NCI-H1694 (cell line): ENCODE measurements at regions not wholly inside any gene's neighbourhood (a gene's known extent, or its start where the extent isn't known, plus 50 kb on each side); places are given as distances from the start of the nearest gene placed in this dataset.
"Not testable (repeated sequence)": the region's sequence is repeated elsewhere in the genome, so short reads cannot be mapped to it uniquely, and the experiment has no call there.

Source experiments
- DNase-seq: peaks from one replicate; lab custom pipeline; 2025; lab: John Stamatoyannopoulos, UW

DNA sequence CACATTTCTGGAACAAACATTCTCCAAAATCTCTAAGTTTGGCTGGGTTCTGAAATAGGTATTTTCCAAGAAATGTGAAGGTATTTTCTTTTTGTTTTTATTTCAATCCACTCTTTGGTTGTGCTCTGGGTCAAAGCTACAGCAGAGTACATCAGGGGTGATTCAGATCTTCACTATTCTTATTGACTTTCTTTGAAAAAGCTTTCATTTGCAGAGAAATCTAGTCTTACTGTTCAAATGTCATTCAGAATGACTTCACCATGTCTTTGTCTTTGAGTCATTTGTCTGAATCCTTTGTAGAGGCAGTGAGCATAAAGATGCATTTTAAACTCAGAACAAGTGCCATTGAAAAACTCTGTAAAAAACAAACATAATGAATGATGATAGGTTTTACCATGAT is 547.2 kb upstream of the ADGRL3 start:
- DNase-seq, result no peak

DNA sequence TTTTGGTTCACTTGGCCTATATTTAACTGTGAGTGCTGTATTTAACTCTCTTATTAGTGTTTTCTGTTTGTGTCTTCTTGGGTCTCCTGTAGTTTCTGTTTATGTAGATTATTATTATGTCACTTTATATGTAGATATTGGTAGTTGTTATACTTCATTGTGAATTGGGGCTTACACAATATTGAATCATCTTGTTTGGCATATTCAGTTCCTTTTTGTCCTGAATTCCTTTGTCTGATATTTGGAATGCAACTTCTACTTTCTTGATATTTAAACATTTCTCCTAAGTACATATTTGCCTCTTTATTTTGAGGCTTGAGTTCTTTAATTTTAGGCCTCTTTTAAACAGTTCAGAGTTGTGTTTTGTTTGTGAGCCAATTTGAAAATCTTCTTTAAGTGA is 544.8 kb upstream of the ADGRL3 start:
- no peak for DNase-seq

DNA sequence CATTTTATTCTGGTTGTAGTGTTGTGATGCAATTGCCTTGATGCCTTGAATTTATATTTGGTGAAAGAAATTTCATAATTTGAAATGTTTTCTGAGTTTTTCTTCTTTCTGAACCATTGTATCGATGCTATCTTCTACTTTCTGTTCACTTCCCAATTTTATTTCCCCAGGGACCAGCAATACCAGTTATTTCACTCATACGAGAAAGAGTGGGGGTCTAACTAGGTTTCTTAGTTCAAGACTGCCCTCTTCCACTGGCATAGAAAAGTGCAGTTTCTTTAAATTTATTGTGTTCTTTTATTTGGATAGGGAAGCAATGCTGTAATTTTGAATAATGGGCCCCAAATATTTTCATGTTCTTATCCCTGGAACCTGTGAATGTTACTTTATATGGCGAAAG is 544.0 kb upstream of the ADGRL3 start:
- no peak for DNase-seq

DNA sequence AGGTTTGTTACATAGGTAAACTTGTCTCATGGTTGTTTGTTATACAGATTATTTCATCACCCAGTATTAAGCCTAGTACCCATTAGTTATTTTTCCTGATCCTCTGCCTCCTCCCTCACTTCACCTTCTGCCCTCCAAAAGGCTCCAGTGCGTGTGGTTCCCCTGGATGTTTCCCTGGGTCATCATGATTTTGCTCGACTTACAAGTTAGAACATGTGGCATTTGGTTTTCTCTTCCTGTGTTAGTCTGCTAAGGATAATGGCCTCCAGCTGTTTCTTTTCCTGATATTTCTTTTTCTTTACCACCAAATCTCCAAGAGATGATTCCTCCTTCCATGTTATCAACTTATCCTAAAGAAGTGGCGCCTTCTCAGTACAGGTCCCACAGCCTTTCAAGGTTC is 543.1 kb upstream of the ADGRL3 start:
- DNase-seq, result no peak

DNA sequence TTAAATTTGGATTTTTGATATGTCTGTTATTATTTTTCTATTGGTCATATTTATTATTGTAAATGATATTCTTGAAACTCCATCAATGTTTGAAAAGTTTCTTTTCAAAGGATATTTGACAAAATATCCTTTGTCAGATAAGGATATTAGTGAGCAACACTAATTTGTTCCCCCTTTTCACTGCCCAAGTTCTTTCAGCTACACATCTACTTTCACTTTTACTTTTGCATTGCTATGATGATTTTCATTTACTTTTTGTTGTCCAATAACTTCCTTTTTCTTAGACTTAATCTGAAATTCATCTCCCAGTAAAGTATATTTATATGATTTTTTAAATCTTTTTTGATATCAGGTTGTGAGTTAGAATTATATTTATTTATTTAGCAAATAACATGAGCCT is 542.3 kb upstream of the ADGRL3 start:
- no peak for DNase-seq

DNA sequence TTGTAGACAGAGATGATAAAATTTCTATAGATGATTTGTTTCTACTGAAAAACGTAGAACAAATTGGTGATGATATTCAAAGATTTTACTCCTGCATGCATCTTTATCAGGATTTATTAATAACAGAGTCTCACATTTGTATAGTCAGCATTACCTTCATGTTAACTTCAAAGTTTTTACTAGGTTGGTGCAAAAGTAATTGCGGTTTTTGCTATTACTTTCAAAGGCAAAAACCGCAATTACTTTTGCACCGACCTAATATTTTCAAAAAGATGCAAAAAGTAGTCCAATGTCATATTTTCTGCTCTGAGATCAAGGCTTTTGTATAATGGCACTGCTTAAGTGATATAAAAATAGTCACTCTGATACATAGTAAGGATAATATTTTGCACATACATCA is 536.4 kb upstream of the ADGRL3 start:
- no peak for DNase-seq

DNA sequence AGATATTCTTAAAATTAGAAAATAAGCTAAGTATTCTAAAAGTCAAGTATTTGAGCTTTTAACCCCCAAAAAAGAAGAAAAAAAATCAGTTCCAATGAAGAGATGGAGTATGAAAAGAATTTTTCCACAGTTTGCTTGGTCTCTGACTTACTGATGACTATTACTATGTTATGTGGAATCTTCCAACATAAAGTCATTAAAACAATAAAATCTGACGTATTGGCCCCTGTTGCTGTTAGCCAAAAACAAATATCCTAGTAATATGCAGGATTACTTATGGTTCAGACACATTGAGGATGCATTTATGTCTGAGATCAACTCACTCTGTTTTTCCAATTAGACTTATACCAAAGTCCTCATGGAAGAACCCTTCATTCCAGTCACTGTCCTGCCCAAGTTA is 517.2 kb upstream of the ADGRL3 start:
- no peak for DNase-seq

DNA sequence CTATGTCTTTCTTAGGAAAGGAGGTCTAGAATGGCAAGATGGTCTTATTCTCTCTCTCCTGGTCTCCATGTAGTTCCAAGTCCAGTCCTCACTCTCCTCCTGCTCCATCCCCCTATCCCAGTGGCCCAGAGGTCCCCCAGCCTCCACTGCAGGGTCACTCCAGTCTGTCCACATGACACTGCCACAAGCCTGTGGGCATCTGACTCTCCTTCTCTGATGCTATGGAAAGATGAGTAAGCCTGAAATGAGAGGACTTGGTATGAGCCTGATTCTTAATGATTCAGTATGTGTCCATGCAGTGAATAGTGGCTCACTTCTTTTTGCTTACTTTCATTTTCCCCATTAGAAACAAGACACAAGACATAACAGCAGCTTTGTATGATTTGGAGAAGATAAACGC is 516.8 kb upstream of the ADGRL3 start:
- no peak for DNase-seq

DNA sequence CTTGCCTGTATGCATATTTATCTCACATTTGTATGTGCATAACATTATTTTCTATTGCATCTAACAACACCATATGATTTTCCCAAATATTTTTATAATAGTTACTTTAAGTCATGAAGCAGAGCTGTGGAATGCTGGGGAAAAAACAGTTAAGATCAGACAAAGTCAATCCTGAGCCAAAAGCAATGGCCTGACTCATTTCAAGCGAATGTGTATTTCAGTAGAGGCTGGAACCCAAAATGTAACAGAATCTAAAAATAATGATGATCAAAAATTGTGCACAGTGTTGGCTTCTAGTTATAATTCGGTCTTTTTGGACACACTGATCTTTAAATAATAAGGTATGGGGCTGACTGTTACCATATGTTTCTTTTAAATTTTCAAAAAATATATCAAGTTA is 516.2 kb upstream of the ADGRL3 start:
- DNase-seq, result no peak

DNA sequence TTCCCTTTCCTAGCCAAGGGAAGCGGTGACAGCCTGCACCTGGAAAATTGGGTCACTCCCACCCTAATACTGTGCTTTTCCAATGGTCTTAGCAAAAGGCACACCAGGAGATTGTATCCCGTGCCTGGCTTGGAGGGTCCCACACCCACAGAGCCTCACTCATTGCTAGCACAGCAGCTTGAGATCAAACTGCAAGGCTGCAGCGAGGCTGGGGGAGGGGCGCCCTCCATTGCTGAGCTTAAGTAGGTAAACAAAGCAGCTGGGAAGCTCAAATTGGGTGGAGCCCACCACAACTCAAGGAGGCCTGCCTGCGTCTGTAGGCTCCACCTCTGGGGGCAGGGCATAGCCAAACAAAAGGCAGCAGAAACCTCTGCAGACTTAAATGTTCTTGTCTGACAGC is 504.1 kb upstream of the ADGRL3 start:
- DNase-seq, result not testable (repeated sequence)

DNA sequence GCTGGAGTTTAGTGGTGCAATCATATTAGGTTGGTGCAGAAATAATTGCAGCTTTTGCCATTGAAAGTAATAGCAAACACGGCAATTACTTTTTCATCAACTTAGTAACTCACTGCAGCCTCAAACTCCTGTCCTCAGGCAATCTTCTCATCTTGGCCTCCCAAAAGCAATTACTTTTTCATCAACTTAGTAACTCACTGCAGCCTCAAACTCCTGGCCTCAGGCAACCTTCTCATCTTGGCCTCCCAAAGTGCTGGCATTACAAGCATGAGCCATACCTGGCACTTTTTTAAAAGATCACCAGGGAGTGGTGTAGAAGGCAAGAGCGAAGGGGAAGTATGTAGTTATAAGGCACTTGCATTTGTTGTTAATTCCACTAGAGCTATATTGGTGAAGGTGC is 491.1 kb upstream of the ADGRL3 start:
- DNase-seq, result no peak

DNA sequence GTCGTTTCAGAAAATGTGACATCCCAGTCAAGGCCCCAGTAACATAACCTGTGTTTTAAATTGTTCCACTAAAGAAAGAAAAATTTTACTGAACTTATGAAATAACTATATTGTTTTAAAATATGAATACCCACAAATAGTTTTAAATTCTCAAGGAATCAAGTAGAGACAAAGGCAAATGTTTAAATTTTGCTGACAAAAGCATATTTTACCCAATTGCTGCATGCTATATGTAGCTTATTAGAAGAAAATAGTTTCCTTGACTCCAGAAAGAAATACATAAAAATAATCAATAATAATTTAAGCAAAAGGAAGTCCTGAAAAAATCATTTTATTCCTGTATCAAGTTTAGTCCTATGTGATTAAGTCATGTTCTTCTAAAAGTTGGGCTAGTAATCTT is 481.3 kb upstream of the ADGRL3 start:
- DNase-seq, result no peak

DNA sequence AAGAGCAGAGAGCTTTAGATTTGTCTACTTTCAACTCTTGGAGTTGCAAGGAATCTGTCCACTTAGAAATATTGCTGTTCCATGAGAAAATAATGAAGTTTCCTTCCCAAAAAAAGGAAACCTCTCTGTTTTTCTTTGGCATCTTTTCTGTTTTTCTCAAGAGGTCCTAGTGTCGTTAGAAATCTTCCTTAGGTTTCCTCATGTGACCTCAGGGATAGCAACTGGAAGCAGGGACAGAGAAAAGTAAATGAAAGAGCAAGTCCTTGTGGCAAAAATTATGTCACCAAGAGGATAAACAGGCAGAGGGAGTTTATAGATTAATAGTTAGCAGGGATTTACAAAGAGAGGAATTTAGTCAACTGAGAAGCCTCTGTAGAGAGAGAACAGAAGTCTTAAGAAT is 478.4 kb upstream of the ADGRL3 start:
- no peak for DNase-seq

DNA sequence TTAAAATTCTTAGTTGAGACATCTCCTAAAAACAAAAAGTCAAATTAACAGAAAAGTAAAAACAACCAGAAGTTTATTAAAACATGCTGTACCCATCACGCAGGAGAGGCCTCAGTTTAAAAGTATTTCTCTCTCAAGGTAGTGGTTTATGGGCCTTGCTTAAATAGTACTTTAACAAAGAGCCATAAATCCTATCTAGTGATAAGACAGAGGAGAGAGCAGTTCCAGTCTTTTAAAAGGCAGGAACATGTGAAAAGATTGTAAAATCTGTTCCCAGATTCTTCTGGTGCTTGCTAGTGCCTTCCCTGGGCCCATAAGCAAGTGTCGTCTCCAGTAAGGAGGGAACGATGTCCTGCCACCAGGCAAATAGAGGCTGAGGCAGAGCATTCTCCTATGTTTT is 476.3 kb upstream of the ADGRL3 start:
- no peak for DNase-seq

DNA sequence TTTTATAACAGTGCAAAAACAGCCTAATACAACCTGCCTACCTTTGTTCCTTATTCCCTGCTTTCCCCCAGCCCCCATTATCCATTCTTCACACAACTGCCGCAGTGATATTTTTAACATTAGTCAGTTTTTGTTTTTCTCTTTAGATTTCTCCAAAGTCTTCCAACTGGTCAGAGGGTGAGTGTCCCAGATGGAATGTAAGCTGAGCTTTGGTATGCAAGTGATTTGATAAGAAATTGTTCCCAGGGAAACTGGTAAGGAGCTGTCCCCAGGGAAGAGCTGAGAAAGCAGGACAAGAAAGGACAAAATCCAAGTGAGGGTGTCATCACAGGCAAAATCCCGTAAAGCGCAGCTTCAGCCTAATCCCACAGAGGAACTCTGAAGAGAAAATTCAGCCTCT is 475.5 kb upstream of the ADGRL3 start:
- DNase-seq, result no peak

DNA sequence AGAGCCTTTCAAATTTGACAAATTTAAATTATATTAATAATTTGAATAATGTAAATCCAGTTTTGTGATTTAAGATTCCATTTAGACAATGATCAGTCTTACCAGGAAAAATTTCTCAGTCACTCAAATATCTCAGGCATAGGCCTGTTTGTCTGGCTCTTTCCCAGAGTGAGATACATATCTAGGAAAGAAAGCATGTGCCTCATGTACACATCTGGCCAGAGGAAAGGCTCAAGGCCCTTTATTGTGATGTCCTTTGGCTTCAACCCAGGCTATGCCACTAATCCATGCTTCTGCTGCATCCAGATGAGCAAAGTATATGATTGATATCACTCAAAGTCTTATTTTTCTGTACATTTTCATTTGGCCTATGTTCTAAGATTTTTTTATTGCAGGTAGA is 473.3 kb upstream of the ADGRL3 start:
- no peak for DNase-seq

DNA sequence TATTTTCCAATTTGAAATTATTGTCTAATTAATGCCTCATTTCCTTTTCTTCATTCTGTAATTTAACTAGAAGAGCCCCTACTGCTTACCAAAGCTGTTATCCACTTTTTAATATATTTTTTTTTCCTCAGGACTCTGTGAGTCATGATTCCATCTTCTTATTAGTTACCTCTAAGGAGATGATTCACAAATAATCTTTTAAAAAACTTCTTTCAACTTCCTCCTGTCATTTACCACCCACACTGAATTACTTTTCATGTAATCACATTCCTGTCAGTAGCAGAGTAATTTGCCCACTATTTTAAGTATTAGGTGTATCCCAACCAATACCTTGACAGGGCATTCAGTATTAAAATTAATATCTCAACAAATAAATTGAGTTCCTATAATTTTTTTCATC is 470.9 kb upstream of the ADGRL3 start:
- DNase-seq, result no peak

DNA sequence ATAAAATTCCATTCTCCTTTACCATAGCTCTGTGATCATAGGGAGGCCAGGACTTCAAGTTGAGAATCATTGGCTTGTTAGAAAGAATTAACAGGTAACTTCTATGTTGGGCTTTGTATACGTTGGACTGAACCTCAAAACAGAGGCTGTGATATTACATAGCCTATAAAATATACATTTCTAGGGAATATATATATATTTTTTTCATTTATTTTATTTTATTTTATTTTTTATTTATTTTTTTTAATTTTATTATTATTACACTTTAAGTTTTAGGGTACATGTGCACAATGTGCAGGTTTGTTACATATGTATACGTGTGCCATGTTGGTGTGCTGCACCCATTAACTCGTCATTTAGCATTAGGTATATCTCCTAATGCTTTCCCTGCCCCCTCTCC is 470.4 kb upstream of the ADGRL3 start:
- DNase-seq, result not testable (repeated sequence)

DNA sequence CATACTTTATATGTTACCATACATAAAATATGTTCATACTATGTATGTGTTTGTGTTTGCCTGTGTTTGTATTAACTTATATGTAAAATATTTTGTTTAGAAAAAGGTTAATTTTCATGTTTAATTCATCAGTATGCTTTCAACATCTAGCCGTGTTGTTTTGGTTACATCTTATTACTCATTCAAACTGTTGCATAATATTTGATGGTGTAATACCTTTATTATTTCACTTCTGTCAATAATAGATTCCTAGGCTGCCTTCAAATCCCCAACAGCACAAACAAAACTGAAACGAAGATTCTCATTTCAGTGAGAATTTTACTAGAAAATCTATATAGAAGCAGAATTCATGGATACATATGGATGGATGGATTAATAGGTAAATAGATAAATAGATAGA is 462.3 kb upstream of the ADGRL3 start:
- no peak for DNase-seq

DNA sequence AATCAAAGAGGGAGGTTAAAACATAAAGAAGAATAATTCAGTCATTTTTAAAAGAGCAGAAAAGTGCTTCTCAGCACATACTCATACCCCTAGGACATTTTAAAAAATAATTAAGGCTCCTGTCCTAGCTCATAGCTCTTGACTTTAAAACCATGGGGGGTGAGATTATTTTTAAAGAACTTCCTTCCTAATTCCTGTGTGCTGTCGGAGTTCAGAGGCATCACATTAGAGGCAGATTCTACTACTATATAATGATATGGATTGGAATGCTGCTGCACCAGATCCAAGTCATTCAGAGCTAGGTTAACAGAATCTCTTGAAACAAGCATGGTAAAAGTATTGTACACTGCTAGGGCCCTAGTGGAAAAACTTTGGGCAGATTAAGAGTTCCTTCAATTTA is 456.5 kb upstream of the ADGRL3 start:
- no peak for DNase-seq

DNA sequence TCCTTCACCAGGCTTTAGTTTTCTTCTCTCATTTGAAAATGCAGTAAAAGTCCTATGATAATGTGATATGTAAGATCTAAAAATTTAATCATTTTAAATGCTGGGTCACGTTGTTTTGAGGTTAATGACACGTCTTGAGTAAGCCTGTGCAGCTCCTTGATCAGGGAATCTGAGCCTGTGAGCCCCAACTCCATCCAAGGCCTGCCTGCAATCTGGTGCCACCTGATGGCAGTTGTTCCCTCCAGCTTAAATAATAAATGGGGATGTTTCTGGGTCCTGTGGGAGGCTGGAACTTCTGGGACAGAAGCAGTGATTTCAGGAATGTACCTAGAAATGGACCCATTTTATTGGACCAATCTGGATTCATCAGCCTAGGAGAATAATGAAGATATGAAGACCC is 455.4 kb upstream of the ADGRL3 start:
- no peak for DNase-seq

DNA sequence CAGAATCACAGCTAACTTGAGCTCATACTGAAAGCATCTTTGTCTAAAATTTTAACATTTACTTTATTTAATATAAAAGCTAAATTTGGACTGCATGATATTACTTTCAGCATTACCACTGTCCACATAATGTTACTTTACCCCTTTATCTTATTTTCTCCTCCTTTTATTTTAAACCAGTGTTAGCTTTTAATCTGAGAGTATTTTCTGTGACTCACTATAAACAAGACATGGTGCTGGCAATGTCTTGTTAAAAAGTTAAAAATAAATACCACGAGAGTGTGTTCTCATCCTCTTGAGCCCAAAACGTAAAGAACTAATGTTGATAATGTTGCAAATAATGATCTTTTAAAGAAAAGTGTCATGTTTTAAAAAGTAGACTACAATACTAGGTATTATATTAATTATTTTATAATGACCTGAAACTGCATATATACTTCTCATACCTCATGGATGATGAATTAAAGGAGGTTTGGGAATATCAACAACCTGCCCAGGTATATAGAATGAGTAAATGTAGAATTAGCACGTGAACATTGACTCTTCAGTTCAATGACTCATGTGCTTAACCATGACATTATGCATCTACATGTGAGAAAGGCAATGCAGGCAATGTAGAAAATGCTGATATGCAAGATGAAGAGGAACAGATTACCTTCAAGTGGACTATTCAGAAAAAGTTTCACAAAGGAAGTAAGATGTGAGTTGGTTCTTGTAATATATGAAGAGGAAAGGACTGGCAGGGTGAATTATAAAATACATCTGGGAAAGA is 454.1 kb upstream of the ADGRL3 start:
- no peak for DNase-seq

DNA sequence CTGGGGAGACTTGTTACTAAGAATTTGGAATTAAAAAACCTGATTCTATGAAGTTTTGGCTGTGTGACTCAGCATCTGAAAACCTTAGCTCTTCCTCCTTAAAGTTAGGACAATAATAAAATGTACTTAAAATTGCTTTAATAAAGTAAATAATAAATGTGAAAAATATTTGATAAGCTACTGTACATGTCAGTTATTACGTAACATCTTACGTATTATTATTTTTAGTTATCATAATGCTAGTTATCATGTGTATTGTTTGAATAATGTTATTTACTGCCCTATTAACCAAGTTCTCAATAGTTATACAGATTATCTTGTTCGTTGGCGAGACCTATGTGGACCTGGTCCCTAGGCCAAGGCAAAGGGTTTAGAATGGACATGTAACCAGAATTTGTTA is 449.2 kb upstream of the ADGRL3 start:
- no peak for DNase-seq

DNA sequence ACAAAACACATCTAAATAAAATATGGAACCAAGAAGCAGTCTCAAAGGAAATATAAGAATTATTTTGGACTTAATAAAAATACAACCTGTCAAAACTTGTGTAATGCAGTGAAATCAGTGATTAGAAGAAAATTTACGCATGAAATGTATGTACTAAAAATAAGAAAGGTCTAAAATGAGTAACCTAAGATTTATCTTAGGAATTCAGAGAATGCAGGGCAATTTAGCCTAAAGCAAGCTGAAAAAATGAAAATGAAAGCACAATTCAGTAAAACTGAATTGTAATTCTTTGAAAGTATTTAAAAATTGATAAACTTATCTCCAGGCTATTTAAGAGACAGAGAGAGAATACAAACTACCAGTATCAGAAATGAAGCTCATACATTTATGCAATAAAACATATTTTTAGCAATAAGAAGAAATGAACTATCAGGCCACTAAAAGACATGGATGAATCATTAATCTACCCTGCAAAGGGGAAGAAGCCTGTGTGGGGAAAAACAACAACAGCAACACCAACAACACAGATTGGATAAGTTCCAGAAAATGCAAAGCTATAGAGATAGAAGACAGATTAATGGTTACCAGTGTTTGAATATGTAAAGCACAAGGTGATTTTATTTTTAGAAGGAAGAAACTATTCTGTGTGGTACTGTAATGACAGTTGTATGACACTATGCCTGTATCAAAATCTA is 442.0 kb upstream of the ADGRL3 start:
- DNase-seq, result no peak
